GM21825 (cell line): ENCODE measurements at regions not wholly inside any gene's neighbourhood (a gene's known extent, or its start where the extent isn't known, plus 50 kb on each side); places are given as distances from the start of the nearest gene placed in this dataset.

Experiments
- ATAC-seq: cut with Tn5 transposase; IDR thresholded peaks from one replicate; pipeline ENCODE4 v1.9.1; 2021; ENCODE audit warnings: mild to moderate bottlenecking, moderate library complexity; ENCODE audit not compliant: unreplicated experiment

DNA sequence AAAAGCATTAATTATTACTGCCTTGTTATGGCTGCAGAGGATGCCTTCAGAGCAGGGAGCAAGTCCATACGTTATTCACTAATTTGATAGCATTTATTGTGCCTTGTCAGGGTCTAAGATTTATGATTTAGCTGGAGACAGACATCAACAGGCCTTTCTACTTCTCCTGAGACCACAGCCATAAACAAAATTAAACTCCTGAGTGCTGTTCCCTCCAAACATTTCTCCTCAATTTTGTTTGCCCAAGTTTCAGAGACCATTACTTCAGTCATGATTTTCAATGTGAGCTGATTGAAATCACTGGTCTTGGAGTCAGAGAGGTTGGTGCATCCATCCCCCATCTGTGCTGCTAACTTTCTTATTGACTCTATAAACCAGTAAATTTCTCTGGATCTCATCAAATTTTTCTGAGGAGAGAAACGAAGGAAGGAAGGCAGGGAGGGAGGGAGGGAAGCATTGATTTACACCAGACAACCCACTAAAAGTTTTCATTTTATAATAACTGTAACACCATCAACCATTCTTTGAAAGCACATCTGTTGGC, 423.6 kb upstream of the CDH11 start:
- ATAC-seq = no peak

- ATAC-seq = no peak
These were observed 422.2 kb upstream of the CDH11 start for GRCh38 chr16:65543781-65544740.

DNA sequence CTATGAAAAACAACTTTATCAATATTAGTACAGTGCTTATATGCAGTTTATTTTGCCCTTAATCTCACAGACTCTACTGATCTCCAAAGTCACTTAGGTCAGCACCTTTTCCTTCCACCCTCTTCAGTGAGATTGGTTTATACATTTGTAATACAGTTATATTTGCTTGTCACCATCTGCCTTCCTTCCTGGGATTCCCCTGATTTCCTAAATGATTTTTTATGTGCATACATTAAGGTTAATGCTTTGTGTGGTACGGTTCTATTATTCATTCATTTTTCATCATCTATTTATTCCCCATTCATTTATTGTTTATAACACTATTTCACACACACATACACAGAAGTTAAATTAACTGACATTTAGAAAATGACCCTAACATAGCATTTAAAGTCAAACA, 419.8 kb upstream of the CDH11 start:
- ATAC-seq = no peak

- no peak for ATAC-seq
These were observed 419.0 kb upstream of the CDH11 start for GRCh38 chr16:65540901-65541300.

GRCh38 chr16:65538976-65539375, 417.1 kb upstream of the CDH11 start:
- no peak for ATAC-seq

DNA sequence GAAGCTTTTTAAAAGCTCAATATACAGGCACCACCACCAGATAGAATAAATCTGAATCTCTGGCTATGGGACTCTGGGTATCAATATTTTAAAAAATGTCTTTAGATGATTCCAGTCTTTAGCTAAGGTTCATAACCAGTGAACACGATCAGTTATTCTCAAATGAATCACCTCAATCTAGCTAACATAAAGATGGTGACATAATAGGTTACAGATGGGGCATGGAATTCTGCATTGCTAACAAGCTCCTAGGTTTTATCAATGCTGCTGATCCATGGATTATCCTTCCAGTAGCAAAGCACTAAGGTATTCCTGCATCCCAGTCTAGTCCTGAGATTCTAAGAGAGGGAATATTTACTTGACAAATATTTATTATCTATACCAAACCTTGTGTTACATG, 415.5 kb upstream of the CDH11 start:
- ATAC-seq = no peak

- ATAC-seq = no peak
These were observed 412.3 kb upstream of the CDH11 start for GRCh38 chr16:65534121-65534528.

GRCh38 chr16:65532846-65533245, 411.0 kb upstream of the CDH11 start:
- no peak for ATAC-seq

DNA sequence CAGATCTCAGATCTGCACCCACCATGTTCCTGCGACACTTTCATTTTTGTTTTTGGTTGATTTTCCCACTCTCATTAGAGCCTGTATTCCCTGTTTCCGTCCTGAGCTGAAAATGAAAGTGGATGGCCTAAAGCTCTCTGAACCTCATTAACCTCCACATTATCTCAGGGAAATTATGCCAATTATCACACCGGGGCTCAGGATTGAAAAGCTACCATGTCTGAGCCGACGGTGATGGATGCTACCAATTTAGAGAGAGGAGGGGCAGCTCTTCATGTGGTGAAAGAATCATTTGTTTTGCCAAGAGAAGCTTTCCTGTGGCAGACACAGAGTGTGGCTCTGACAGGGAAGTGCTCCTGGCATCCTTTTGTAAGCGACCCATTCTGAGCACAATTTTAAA, 410.4 kb upstream of the CDH11 start:
- no peak for ATAC-seq

DNA sequence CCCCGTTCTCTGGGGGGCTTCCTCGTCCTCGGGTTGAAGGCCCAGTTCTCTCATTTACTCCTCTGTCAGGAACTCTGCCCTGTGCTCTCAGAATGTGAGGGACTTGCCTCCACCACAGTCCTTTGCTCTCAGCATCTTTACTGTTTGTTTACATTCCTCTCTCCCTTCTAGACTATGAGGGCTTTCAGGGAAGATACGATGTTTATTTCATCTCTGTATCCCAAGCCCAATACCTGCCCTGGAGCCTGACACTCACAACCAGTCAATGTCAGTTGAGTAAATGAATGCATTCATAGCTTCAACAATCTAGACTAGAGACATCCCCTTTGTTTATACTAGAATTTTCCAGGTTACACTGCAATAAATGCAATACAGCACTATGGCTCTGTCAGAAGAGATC, 409.6 kb upstream of the CDH11 start:
- no peak for ATAC-seq

GRCh38 chr16:65525707-65526106, 403.8 kb upstream of the CDH11 start:
- no peak for ATAC-seq

- no peak for ATAC-seq
These were observed 403.1 kb upstream of the CDH11 start for GRCh38 chr16:65524997-65525396.

DNA sequence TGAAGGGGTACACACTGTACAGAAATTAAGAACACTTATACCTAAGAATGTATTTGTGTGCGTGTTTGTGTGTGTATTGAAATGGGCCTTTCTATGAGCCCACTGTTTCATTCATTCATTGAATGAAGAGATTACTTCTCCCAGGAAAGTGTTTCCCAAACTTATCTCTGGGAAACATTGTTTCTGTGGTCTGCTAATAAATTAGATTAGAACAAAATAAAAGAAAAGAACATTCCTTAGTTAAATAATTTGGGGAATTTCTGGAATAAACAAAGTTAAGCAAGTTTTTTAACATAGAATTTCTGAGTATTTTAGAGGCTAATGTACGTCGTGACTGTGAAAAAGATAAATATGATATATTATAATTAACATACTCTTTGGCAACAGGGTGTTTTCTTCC, 402.4 kb upstream of the CDH11 start:
- no peak for ATAC-seq

DNA sequence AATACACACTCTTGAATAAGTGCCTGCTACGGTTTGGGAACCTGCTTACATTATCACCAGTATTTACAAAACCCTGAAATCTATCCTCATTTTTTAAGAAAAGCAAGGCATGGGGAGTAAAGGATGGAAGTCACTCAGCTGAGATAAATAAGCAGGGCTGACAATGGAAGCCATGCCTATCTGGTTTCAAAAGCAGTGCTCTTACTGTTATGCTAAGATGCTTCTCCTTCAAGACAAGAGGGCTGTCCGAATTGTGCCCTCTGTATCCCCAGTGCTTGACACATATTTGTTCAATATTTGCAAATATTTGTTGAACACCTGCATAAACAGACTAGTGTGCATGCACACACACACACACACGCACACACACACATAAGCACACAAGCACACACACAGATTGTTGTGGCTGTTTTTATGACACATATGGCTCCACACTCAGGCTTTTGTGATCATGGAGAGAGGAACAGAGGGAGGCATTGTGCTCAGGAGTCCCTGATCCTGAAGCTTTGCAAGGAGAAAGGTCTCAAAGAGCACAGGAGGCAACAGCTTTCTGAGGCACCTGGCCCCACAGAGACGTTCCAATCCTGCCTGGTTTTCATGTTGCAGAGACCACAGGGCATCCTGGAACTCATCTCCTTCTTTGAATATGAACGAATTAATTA, 401.6 kb upstream of the CDH11 start:
- no peak for ATAC-seq

- no peak for ATAC-seq
These were observed 400.5 kb upstream of the CDH11 start for GRCh38 chr16:65522412-65522811.

DNA sequence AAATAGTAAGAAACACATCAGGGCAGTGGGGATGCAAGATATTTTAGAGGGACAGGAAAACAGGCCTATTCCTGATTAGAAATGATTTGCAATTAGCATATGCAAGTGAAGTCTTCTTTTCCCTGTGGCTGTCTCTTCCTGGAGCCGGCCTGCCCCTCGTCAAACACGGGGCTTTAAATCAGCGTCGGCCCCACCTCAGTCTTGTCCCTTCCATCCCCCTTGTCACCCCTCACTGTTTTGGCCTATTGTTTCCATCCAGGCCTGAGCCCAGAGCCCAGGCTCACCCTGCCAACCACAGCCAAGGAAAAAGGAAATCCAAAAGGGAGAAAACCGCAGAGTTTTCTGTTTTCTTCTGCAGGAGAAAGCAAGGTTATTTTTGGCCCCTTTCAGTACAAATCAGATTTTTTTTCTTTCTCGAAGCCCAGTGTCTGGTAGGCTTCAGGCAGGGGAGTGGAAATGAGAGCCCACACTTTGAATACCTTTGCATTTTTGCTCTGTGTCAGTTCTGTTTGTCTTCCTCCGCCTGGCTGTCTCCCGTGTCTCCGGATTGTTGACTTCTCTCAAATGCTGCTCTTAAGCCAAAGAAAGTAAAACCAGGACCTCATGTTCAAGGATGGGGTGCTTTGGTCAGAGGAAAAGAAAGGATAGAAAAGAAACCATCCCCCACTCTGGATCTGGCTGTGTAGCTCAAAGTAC, 399.9 kb upstream of the CDH11 start:
- ATAC-seq = no peak

DNA sequence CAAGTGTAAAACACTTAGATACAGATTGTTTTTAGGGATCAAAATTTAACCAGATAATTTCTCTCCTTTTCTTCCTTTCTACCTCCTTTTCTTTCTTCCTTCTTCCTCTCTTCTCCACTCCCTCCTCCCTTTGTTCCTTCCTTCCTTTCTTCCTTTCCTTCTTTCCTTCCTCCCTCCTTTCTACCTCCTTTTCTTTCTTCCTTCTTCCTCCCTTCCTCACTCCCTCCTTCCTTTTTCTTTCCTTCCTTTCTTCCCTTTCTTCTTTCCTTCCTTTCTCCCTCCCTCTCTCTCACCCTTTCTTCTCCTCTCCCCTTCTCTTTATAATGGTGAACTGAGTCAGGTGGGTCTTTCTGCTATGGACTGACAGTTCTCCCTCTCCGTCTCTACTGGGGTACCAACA, 397.5 kb upstream of the CDH11 start:
- ATAC-seq = no peak

- ATAC-seq = no peak
These were observed 393.3 kb upstream of the CDH11 start for GRCh38 chr16:65515193-65515592.

DNA sequence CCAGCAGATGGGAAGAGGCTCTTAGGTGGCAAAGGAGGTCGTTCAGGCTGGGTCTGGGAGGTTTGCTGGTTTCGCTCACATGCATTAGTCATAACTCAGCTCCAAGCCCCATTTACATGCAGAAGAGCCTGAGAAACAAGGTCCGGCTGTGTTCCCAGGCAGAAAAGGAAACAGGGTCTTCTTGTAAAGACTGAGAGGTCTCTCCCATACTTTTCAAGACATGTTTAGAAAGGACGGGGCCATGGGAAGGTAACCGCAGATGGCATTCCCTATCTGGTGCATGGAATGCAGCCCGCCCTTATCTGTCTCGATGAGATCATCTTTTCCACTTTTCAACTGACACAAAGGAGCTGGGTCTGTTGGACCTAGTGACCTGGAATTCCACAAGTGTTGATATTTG, 389.0 kb upstream of the CDH11 start:
- no peak for ATAC-seq

GRCh38 chr16:65510241-65510640, 388.4 kb upstream of the CDH11 start:
- no peak for ATAC-seq

DNA sequence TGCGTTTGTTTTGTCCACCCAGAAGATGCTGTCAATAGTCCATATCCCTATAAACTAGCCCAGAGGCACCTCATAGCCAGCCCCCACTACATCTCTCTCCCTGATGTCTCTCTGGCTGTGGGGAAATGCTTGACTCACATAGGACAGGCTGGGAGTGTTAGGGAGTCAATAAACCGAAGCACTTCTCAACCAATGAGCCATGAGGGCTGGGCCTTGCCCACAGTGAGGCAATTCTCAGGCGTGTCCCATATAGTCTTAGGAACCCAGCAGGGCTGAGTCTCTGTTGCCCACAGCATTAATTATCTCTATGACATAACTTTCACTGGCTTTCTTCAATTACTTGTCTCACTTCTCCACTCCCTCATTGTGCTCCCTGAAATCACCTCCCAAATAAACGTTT, 387.3 kb upstream of the CDH11 start:
- ATAC-seq = no peak
